Endodermal cell (in vitro differentiated cells): ENCODE measurements at regions not wholly inside any gene's neighbourhood (a gene's known extent, or its start where the extent isn't known, plus 50 kb on each side); places are given as distances from the start of the nearest gene placed in this dataset.
"Not testable (repeated sequence)": the region's sequence is repeated elsewhere in the genome, so short reads cannot be mapped to it uniquely, and the experiment has no call there.

Source experiments
- DNase-seq: peaks from one replicate; pipeline ENCODE4 v3.0.0-alpha.2; 2017
- H3K27ac ChIP-seq: 2 replicates; pipeline ENCODE4 v1.5.1; 2013; ENCODE audit warnings: mild to moderate bottlenecking, low read depth, low read length, moderate library complexity
- H3K27me3 ChIP-seq: 2 replicates; pipeline ENCODE4 v1.6.1; 2013; ENCODE audit warnings: mild to moderate bottlenecking, low read length, moderate library complexity; ENCODE audit not compliant: insufficient read depth, control insufficient read depth, poor library complexity, severe bottlenecking
- H3K36me3 ChIP-seq: 2 replicates; pipeline ENCODE4 v1.7.0; 2013; ENCODE audit warnings: mild to moderate bottlenecking, low read length, moderate library complexity; ENCODE audit not compliant: control insufficient read depth, insufficient read depth
- H3K4me1 ChIP-seq: one replicate; pipeline ENCODE4 v1.7.0; 2013; ENCODE audit warnings: low read length; ENCODE audit not compliant: control insufficient read depth, insufficient read depth
- H3K4me3 ChIP-seq: 2 replicates; pipeline ENCODE4 v1.5.1; 2013; ENCODE audit warnings: mild to moderate bottlenecking, low read length, moderate library complexity
- H3K9ac ChIP-seq: 2 replicates; pipeline ENCODE4 v1.6.1; 2013; ENCODE audit warnings: mild to moderate bottlenecking, low read length, moderate library complexity; ENCODE audit not compliant: poor library complexity, severe bottlenecking; ENCODE audit errors: extremely low read depth
- H3K9me3 ChIP-seq: 2 replicates; pipeline ENCODE4 v1.6.1; 2013; ENCODE audit warnings: mild to moderate bottlenecking, low read length, moderate library complexity; ENCODE audit not compliant: control insufficient read depth
- H3K27ac Mint-ChIP-seq: 2 replicates; pipeline ENCODE4 v1.8.0; 2020; ENCODE audit warnings: mixed read lengths
- H3K27me3 Mint-ChIP-seq: 2 replicates; pipeline ENCODE4 v1.8.0; 2021; ENCODE audit warnings: mild to moderate bottlenecking, mixed read lengths; ENCODE audit not compliant: insufficient read depth
- H3K36me3 Mint-ChIP-seq: 2 replicates; pipeline ENCODE4 v1.8.0; 2020; ENCODE audit warnings: low read depth, mixed read lengths
- H3K4me1 Mint-ChIP-seq: 2 replicates; pipeline ENCODE4 v1.8.0; 2020; ENCODE audit warnings: mixed read lengths
- H3K4me3 Mint-ChIP-seq: 2 replicates; pipeline ENCODE4 v1.8.0; 2020; ENCODE audit warnings: mild to moderate bottlenecking, moderate library complexity, mixed read lengths
- H3K9me3 Mint-ChIP-seq: 2 replicates; pipeline ENCODE4 v1.8.0; 2020; ENCODE audit warnings: mild to moderate bottlenecking, mixed read lengths
- CTCF ChIP-seq: fragments of 200-600 bp; sonication (generic); conservative IDR thresholded peaks from 2 replicates; pipeline ENCODE4 v1.5.0; 2021; ENCODE audit warnings: antibody characterized with exemption, mild to moderate bottlenecking
- WGBS, 2 experiments: methylation state at CpG; one replicate each; pipeline versions ENCODE4 v1.1.5 to v1.1.7; 2013; ENCODE audit warnings: missing lambda C conversion rate in 2 of 2, mixed read lengths in 1 of 2; ENCODE audit not compliant: insufficient coverage in 1 of 2, insufficient read length in 1 of 2; 5-methylcytosine and 5-hydroxymethylcytosine counted together

GRCh38 chr3:87755852-87756251 lies 303.0 kb downstream of the CGGBP1 start:
- Mint-ChIP-seq H3K9me3 (peaks cover 5% of the 10 kb centered on the region), H3K27ac (no peak overlapping the region), H3K27me3 (no peaks in the 10 kb centered on the region), H3K4me3 (no peak overlapping the region), H3K4me1 (no peaks in the 10 kb centered on the region), H3K36me3 (no peaks in the 10 kb centered on the region)
- Histone ChIP-seq H3K4me1 (no peaks in the 10 kb centered on the region), H3K9me3 (peaks cover 7% of the 10 kb centered on the region), H3K9ac (no peak overlapping the region), H3K4me3 (no peak overlapping the region), H3K36me3 (no peaks in the 10 kb centered on the region), H3K27ac (no peak overlapping the region), H3K27me3 (no peaks in the 10 kb centered on the region)
- no peak for TF ChIP-seq CTCF
- DNase-seq: no peak

GRCh38 chr3:87742250-87742649 lies 316.6 kb downstream of the CGGBP1 start:
- H3K27ac ChIP-seq: no peak overlapping the region
- H3K36me3 Mint-ChIP-seq: peaks cover 4% of the 10 kb centered on the region
- H3K27me3 Mint-ChIP-seq: no peaks in the 10 kb centered on the region
- WGBS, 2 experiments: 90 to 91% methylated on average over 2 of the region's 2 CpGs
- H3K4me1 ChIP-seq: no peaks in the 10 kb centered on the region
- no peak overlapping the region for H3K27ac Mint-ChIP-seq
- H3K4me3 Mint-ChIP-seq: no peak overlapping the region
- H3K27me3 ChIP-seq: no peaks in the 10 kb centered on the region
- H3K36me3 ChIP-seq: no peaks in the 10 kb centered on the region
- no peak overlapping the region for H3K9ac ChIP-seq
- H3K4me3 ChIP-seq: no peak overlapping the region
- peaks cover 39% of the 10 kb centered on the region for H3K9me3 ChIP-seq
- TF ChIP-seq CTCF: no peak
- H3K9me3 Mint-ChIP-seq: peaks cover 40% of the 10 kb centered on the region
- DNase-seq: no peak
- H3K4me1 Mint-ChIP-seq: peaks cover 8% of the 10 kb centered on the region

GRCh38 chr3:87740894-87741293 lies 317.9 kb downstream of the CGGBP1 start:
- H3K27me3 ChIP-seq, H3K36me3 ChIP-seq, H3K36me3 Mint-ChIP-seq, H3K4me3 Mint-ChIP-seq, H3K27ac Mint-ChIP-seq, DNase-seq, H3K27ac ChIP-seq, H3K4me1 Mint-ChIP-seq, H3K27me3 Mint-ChIP-seq, H3K4me1 ChIP-seq, H3K4me3 ChIP-seq, H3K9ac ChIP-seq: not testable (repeated sequence)
- peaks cover 40% of the 10 kb centered on the region for H3K9me3 Mint-ChIP-seq
- H3K9me3 ChIP-seq: peaks cover 39% of the 10 kb centered on the region
- 94% methylated on average over 1 of the region's 1 CpG; no CpG with 5 or more reads in 1 of the 2 experiments for WGBS, 2 experiments

GRCh38 chr3:87737817-87738216 lies 321.0 kb downstream of the CGGBP1 start:
- H3K9ac ChIP-seq, H3K36me3 Mint-ChIP-seq, H3K4me1 Mint-ChIP-seq, H3K36me3 ChIP-seq, H3K4me3 Mint-ChIP-seq, H3K27me3 ChIP-seq, H3K27ac ChIP-seq, DNase-seq, H3K27ac Mint-ChIP-seq, H3K4me3 ChIP-seq, H3K27me3 Mint-ChIP-seq, H3K4me1 ChIP-seq: not testable (repeated sequence)
- H3K9me3 ChIP-seq: peaks cover 36% of the 10 kb centered on the region
- 88% methylated on average over 3 of the region's 3 CpGs; no CpG with 5 or more reads in 1 of the 2 experiments for WGBS, 2 experiments
- H3K9me3 Mint-ChIP-seq: peaks cover 46% of the 10 kb centered on the region
